Skeletal muscle tissue (tissue), 3 donors: ENCODE measurements at regions not wholly inside any gene's neighbourhood (a gene's known extent, or its start where the extent isn't known, plus 50 kb on each side); places are given as distances from the start of the nearest gene placed in this dataset.
"Not testable (repeated sequence)": the region's sequence is repeated elsewhere in the genome, so short reads cannot be mapped to it uniquely, and the experiment has no call there.

Source experiments
- H3K27ac ChIP-seq: one replicate; pipeline ENCODE4 v1.7.0; 2013; ENCODE audit warnings: mild to moderate bottlenecking, low read depth, low read length, inconsistent platforms
- H3K27me3 ChIP-seq, 3 donors: one replicate each; pipeline ENCODE4 v1.7.0; 2013; ENCODE audit warnings: low read length in 3 of 3; ENCODE audit not compliant: control insufficient read depth in 3 of 3, insufficient read depth in 3 of 3
- H3K36me3 ChIP-seq, 3 donors: one replicate each; pipeline ENCODE4 v1.7.0; 2013; ENCODE audit warnings: low read length in 3 of 3; ENCODE audit not compliant: control insufficient read depth in 3 of 3, insufficient read depth in 3 of 3
- H3K4me1 ChIP-seq, 3 donors: one replicate each; pipeline ENCODE4 v1.7.0; 2013; ENCODE audit warnings: low read length in 3 of 3, mild to moderate bottlenecking in 3 of 3; ENCODE audit not compliant: control insufficient read depth in 3 of 3, insufficient read depth in 3 of 3
- H3K4me3 ChIP-seq, 3 donors: one replicate each; pipeline ENCODE4 v1.7.0; 2013; ENCODE audit warnings: low read length in 3 of 3
- H3K9ac ChIP-seq, 3 donors: one replicate each; pipeline ENCODE4 v1.7.0; 2013; ENCODE audit warnings: low read length in 3 of 3, mild to moderate bottlenecking in 3 of 3, moderate library complexity in 2 of 3, low read depth in 1 of 3
- H3K9me3 ChIP-seq, 3 donors: one replicate each; pipeline ENCODE4 v1.7.0; 2013; ENCODE audit warnings: low read length in 3 of 3; ENCODE audit not compliant: control insufficient read depth in 3 of 3
- donor health status: Osteomylitis.

DNA sequence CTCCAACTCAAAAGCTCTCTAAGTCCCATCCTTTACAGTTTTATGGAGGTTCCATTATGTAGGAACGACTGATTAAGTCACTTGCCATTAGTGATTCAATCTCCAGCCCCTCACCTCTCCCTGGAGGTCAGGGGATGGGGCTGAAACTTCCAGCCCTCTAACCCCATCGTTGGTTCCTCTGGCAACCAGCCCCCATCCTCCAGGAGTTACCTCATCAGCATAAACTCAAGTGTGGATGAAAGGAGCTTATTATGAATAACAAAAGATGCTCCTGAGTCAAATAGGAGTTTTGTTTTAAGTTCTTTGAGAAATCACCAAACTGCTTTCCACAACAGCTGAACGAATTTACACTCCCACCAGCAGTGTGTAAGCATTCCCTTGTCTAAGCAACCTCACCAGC is 494.3 kb upstream of the AUTS2 start:
- Histone ChIP-seq H3K4me3 (no peak overlapping the region), H3K4me1 (no peaks in the 10 kb centered on the region), H3K9me3 (no peaks in the 10 kb centered on the region), H3K9ac (no peak overlapping the region), H3K27ac (no peak overlapping the region), H3K36me3 (no peaks in the 10 kb centered on the region), H3K27me3 (no peaks in the 10 kb centered on the region)

DNA sequence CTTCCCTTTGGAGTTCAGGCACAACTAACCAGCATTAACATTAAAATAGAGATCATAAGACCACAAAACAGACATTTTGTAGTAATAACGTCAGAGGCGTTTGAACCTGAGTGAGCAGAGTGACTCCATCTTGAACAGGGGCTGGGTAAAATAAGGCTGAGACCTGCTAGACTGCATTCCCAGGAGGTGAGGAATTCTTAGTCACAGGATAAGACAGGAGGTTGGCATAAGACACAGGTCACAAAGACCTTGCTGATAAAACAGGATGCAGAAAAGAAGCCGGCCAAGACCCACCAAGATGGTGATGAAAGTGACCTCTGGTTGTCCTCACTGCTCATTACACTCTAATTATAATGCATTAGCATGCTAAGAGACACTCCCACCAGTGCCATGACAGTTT is 493.2 kb upstream of the AUTS2 start:
- no peaks in the 10 kb centered on the region for H3K27me3 ChIP-seq
- H3K36me3 ChIP-seq: no peaks in the 10 kb centered on the region
- H3K9me3 ChIP-seq: no peaks in the 10 kb centered on the region
- H3K9ac ChIP-seq: no peak overlapping the region
- H3K4me1 ChIP-seq: no peaks in the 10 kb centered on the region
- no peak overlapping the region for H3K27ac ChIP-seq
- no peak overlapping the region for H3K4me3 ChIP-seq

DNA sequence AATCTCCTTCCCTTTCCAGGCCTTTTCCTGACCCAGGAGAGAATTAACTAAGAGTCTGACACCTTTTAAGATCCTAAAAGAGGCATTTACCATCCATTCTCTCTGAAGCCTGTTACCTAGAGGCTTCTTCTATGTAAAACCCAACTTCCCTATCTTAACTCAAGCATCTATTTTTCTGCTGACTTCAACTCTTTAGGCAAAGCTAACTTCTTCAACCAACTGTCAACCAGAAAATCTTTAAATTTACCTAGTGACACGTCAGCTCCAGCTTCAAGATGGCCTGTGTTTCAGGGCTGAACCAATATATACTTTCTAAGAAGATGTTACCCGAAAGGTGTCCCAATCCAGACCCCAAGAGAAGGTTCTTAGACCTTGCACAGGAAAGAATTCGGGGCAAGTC is 492.3 kb upstream of the AUTS2 start:
- Histone ChIP-seq H3K9me3 (no peaks in the 10 kb centered on the region), H3K4me3 (no peak overlapping the region), H3K4me1 (no peaks in the 10 kb centered on the region), H3K36me3 (no peaks in the 10 kb centered on the region), H3K27ac (no peak overlapping the region), H3K9ac (no peak overlapping the region), H3K27me3 (no peaks in the 10 kb centered on the region)

DNA sequence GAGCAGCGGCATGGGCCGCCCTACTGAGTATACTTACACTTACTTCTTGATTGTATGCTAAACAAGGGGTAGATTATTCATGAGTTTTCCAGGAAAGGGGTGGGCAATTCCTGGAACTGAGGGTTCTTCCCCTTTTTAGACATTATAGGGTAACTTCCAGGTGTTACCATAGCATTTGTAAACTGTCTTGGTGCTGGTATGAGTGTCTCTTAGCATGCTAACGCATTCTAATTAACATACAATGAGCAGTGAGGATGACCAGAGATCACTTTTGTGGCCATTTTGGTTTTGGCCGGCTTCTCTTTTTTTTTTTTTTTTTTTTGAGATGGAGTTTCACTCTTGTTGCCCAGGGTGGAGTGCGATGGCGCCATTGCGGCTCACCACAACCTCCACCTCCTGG is 491.8 kb upstream of the AUTS2 start:
- H3K4me1 ChIP-seq, H3K27ac ChIP-seq, H3K36me3 ChIP-seq, H3K4me3 ChIP-seq, H3K9me3 ChIP-seq, H3K27me3 ChIP-seq, H3K9ac ChIP-seq: not testable (repeated sequence)

DNA sequence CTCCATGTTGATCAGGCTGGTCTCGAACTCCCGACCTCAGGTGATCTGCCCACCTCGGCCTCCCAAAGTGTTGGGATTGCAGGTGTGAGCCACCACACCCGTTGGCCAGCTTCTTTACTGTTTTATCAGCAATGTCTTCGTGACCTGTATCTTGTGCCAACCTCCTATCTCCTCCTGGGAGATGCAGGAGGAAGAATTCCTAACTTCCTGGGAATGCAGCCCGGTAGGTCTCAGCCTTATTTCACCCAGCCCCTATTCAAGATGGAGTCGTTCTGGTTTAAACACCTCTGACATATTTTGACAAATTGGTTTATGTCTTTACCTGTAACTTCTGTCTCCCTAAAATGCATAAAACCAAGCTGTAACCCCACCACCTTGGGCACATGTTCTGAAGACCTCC is 491.3 kb upstream of the AUTS2 start:
- H3K4me3 ChIP-seq, H3K4me1 ChIP-seq, H3K9me3 ChIP-seq, H3K27me3 ChIP-seq, H3K36me3 ChIP-seq, H3K27ac ChIP-seq, H3K9ac ChIP-seq: not testable (repeated sequence)

DNA sequence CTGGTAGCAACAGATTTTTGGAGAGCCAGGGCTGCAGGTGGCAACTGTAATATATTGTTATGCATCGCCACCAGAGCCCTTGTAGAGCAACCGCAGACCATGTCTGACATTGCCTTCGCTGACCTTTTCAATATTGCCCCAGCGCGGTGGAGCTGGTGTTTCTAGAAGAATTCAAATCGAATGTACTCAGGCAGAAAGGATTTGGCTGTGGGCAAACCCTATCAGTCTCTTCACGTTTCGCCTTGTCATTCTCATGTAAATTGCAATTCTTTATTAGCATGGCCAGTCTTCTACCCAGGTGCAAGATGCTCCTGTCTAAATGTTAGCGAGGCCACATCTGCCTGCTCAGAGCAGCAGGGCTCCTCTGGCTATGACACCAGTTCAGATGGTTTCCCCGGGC is 490.2 kb upstream of the AUTS2 start:
- Histone ChIP-seq H3K27ac (no peak overlapping the region), H3K9ac (no peak overlapping the region), H3K4me1 (no peaks in the 10 kb centered on the region), H3K4me3 (no peak overlapping the region), H3K27me3 (no peaks in the 10 kb centered on the region), H3K9me3 (no peaks in the 10 kb centered on the region), H3K36me3 (no peaks in the 10 kb centered on the region)

DNA sequence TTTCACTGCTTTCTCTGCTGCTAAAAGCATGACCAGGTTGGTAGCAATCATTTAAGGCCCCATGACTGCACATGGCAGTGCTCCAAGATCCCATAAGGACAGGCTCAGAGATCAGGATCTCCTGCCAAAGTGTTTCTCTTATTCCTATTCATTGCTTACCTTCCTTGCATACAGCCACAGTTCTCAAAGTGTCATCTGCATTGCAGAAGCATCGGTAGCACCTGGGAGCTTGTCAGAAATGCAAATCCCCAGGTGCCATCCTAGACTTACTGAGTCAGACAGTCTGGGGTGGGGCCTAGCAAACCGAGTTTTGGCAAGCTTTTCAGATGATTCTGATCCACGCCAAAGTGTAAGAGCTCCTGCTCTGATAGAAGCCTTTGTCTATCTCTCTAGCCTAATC is 489.0 kb upstream of the AUTS2 start:
- Histone ChIP-seq H3K27ac (no peak overlapping the region), H3K36me3 (no peaks in the 10 kb centered on the region), H3K9ac (no peak overlapping the region)

DNA sequence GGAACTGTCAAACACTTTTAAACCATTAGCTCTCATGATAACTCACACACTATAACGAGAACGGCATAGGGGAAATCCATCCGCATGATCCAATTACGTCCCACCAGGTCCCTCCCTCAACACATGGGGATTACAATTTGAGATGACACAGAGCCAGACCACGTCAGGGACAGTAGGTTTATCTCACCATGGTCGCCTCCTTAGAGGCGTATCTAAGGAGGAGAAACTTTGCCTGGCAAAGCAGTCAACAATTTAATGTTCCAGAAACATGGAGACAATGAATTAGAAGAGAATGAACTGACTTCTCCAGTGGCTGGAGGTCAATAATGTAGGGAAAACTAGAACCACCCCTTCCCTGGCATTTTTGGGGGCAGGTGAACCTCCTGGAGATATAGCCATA is 488.4 kb upstream of the AUTS2 start:
- Histone ChIP-seq H3K9me3 (no peaks in the 10 kb centered on the region), H3K9ac (no peak overlapping the region), H3K36me3 (no peaks in the 10 kb centered on the region), H3K4me3 (no peak overlapping the region), H3K27me3 (no peaks in the 10 kb centered on the region), H3K4me1 (no peaks in the 10 kb centered on the region), H3K27ac (no peak overlapping the region)

More for the DNA sequence above, 489.0 kb upstream of the AUTS2 start:
- Histone ChIP-seq H3K27me3 (no peaks in the 10 kb centered on the region), H3K4me3 (no peak overlapping the region), H3K4me1 (no peaks in the 10 kb centered on the region), H3K9me3 (no peaks in the 10 kb centered on the region)

DNA sequence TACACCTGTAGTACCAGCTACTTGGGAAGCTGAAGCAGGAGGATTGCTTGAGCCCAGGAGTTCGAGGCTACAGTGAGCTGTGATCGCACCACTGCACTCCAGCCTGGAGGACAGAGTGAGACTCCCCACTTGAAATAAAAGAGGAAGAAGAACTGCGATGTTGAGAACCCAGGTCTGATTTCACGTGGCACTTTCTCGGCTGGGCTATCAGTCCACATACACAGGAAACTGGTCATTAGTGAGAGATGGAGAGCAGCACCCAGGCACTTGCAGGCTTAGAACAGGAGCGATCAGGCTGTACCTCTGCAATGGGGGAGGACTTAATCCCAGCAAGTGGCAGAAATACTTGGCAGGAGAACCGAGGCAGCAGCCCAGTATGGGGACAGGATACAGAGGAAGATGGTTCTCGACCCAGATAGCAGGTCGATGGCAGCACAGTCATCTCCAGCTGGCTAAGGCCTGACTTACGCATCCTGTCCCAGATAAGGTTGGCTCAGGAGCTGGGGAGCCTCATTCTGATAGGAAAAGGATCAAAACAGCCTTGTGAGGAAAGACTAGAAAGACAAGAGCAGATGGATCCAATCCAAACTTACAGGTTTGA is 487.7 kb upstream of the AUTS2 start:
- no peaks in the 10 kb centered on the region for H3K36me3 ChIP-seq
- H3K27ac ChIP-seq: no peak overlapping the region
- H3K9me3 ChIP-seq: no peaks in the 10 kb centered on the region
- H3K4me1 ChIP-seq: no peaks in the 10 kb centered on the region
- no peaks in the 10 kb centered on the region for H3K27me3 ChIP-seq
- no peak overlapping the region for H3K9ac ChIP-seq
- no peak overlapping the region for H3K4me3 ChIP-seq

DNA sequence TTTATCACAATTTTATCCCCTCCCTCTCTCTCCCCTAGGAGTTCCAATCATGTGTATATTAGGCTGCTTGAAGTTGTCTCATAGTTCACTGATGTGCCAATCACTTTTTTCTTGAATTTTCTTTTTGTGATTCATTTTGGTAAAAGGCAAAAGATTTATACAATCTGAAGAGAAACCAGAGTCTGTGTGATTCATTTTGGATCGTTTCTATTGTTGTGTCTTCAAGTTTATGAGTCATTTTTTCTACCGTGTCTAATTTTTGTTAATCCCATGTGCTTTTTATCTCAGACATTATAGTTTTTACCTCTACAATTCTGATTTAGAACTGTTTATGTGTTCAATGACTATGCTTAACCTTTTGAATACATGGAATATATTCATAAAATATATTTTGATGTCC is 483.9 kb upstream of the AUTS2 start:
- H3K27ac ChIP-seq: no peak overlapping the region
- H3K27me3 ChIP-seq: no peaks in the 10 kb centered on the region
- H3K4me1 ChIP-seq: no peaks in the 10 kb centered on the region

DNA sequence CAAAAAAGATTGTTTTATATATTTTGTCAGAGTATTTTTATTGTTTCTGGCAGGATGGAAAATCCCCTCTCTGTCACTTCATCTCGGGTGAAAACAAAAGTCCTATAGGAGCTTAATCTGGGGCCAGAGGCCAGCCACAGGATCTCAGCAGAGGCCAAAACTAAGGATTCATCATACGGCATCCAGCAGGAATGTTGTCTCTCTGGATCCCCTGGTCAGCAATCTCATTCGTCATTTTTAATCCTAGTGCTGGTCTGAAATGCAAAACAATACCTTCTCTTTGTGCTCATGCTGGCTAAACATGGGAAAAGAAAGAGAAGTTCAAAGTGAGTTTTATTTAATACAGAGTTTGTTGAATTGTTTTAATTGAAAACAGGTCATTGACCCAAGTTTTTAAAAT is 482.5 kb upstream of the AUTS2 start:
- H3K9me3 ChIP-seq: no peaks in the 10 kb centered on the region
- H3K4me3 ChIP-seq: no peak overlapping the region
- H3K9ac ChIP-seq: no peak overlapping the region
- no peaks in the 10 kb centered on the region for H3K27me3 ChIP-seq
- no peaks in the 10 kb centered on the region for H3K4me1 ChIP-seq
- H3K27ac ChIP-seq: no peak overlapping the region
- H3K36me3 ChIP-seq: no peaks in the 10 kb centered on the region

More for the DNA sequence above, 483.9 kb upstream of the AUTS2 start:
- Histone ChIP-seq H3K36me3 (no peaks in the 10 kb centered on the region), H3K9ac (no peak overlapping the region), H3K4me3 (no peak overlapping the region), H3K9me3 (no peaks in the 10 kb centered on the region)
